DOHH2 (cell line): ENCODE measurements at regions not wholly inside any gene's neighbourhood (a gene's known extent, or its start where the extent isn't known, plus 50 kb on each side); places are given as distances from the start of the nearest gene placed in this dataset.

Experiments
- EZH2phosphoT487 ChIP-seq: fragments of 200-600 bp; sonication (generic); IDR thresholded peaks from 2 replicates; pipeline ENCODE4 v1.6.1; 2017; ENCODE audit warnings: borderline replicate concordance, mild to moderate bottlenecking, antibody characterized with exemption, low read length, moderate library complexity, mixed read lengths
- TF ChIP-seq, protein P1 (sequence below): fragments of 200-600 bp; sonication (generic); IDR thresholded peaks from one replicate; pipeline ENCODE4 v1.5.1; 2014; ENCODE audit warnings: antibody characterized with exemption, mild to moderate bottlenecking, low read depth, low read length; ENCODE audit not compliant: poor library complexity, severe bottlenecking

DNA sequence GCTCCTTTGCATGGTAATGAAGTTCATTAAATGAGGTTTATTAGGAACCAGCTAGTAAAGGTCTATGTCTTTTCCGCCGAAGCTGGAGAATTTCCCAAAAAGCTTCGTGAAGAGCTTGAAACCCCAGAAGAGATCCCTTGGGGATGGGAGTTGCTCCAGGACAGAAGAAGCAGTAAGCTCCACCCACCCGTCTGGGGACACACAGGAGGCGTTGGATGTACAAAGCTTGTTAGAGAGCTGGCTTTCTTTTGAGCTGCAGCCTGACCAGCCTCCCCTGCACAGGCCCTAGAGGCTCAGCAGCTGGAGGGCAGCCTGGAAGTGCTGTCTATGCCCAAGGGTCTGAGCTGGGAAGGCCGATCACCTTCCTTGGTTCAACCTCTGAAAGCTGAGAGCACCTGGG lies 147.4 kb upstream of the SDK2 start:
- TF ChIP-seq, protein P1, sequence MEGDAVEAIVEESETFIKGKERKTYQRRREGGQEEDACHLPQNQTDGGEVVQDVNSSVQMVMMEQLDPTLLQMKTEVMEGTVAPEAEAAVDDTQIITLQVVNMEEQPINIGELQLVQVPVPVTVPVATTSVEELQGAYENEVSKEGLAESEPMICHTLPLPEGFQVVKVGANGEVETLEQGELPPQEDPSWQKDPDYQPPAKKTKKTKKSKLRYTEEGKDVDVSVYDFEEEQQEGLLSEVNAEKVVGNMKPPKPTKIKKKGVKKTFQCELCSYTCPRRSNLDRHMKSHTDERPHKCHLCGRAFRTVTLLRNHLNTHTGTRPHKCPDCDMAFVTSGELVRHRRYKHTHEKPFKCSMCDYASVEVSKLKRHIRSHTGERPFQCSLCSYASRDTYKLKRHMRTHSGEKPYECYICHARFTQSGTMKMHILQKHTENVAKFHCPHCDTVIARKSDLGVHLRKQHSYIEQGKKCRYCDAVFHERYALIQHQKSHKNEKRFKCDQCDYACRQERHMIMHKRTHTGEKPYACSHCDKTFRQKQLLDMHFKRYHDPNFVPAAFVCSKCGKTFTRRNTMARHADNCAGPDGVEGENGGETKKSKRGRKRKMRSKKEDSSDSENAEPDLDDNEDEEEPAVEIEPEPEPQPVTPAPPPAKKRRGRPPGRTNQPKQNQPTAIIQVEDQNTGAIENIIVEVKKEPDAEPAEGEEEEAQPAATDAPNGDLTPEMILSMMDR = no peak
- no peak for TF ChIP-seq EZH2phosphoT487
